ENCODE measurements at regions not wholly inside any gene's neighbourhood (a gene's known extent, or its start where the extent isn't known, plus 50 kb on each side); places are given as distances from the start of the nearest gene placed in this dataset.

DNA sequence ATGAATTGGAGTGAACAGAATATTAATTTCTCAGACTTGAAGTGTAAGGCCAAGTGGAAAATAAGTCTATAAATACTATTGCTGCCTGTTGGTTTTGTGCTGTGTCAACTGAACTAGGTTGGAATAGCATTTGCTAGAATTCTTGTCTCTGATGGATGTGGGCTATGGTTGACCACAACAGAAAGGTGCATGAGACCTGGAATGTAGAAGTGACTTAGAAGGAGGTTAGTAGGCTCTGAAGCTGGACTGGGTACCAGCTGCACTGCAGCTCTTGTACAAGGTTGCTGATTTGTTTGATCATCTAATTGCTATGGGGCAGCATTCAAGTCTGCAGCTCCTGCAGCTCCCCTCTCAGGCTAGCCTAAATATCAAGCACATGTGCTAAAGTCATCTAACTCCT is 479.0 kb upstream of the NRSN1 start:
- no peak overlapping the region for H3K4me3 ChIP-seq
- H3K4me1 ChIP-seq, result no peaks in the 10 kb centered on the region
- H3K27ac ChIP-seq, result no peak overlapping the region
- no peaks in the 10 kb centered on the region for H3K9me3 ChIP-seq
- intact Hi-C loops (cut with DNase I; ENCODE audit: low total_unique reads), result no loop called here
- no peaks in the 10 kb centered on the region for H3K36me3 ChIP-seq
- TF ChIP-seq POLR2A (IDR thresholded peaks at IDR 0.05) (no peak), POLR2AphosphoS5 (IDR thresholded peaks at IDR 0.05) (no peak)
- TF ChIP-seq, protein P1, sequence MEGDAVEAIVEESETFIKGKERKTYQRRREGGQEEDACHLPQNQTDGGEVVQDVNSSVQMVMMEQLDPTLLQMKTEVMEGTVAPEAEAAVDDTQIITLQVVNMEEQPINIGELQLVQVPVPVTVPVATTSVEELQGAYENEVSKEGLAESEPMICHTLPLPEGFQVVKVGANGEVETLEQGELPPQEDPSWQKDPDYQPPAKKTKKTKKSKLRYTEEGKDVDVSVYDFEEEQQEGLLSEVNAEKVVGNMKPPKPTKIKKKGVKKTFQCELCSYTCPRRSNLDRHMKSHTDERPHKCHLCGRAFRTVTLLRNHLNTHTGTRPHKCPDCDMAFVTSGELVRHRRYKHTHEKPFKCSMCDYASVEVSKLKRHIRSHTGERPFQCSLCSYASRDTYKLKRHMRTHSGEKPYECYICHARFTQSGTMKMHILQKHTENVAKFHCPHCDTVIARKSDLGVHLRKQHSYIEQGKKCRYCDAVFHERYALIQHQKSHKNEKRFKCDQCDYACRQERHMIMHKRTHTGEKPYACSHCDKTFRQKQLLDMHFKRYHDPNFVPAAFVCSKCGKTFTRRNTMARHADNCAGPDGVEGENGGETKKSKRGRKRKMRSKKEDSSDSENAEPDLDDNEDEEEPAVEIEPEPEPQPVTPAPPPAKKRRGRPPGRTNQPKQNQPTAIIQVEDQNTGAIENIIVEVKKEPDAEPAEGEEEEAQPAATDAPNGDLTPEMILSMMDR (IDR thresholded peaks at IDR 0.05 in 8 of 11, conservative IDR thresholded peaks at IDR 0.05 in 3 of 11), result no peak
- H3K27me3 ChIP-seq (replicated peaks in 1 of 7), result no peaks in the 10 kb centered on the region
- no peak for DNase-seq

- no peak for DNase-seq
- no peaks in the 10 kb centered on the region for H3K4me1 ChIP-seq
- H3K4me3 ChIP-seq, result no peak overlapping the region
- H3K27me3 ChIP-seq (replicated peaks in 1 of 7), result no peaks in the 10 kb centered on the region
- 70 to 81% (median 76%) methylated on average over 5 of the region's 5 CpGs for WGBS, 5 donors
- H3K9me3 ChIP-seq, result no peaks in the 10 kb centered on the region
- no peak for TF ChIP-seq POLR2A (IDR thresholded peaks at IDR 0.05)
- no peak for TF ChIP-seq POLR2AphosphoS5 (IDR thresholded peaks at IDR 0.05)
- TF ChIP-seq, protein P1 (IDR thresholded peaks at IDR 0.05 in 8 of 11, conservative IDR thresholded peaks at IDR 0.05 in 3 of 11), result no peak
- intact Hi-C loops (cut with DNase I; ENCODE audit: low total_unique reads), result no loop called here
- H3K27ac ChIP-seq, result no peak overlapping the region
- no peaks in the 10 kb centered on the region for H3K36me3 ChIP-seq
These were observed 475.3 kb upstream of the NRSN1 start for GRCh38 chr6:23650676-23651075.

DNA sequence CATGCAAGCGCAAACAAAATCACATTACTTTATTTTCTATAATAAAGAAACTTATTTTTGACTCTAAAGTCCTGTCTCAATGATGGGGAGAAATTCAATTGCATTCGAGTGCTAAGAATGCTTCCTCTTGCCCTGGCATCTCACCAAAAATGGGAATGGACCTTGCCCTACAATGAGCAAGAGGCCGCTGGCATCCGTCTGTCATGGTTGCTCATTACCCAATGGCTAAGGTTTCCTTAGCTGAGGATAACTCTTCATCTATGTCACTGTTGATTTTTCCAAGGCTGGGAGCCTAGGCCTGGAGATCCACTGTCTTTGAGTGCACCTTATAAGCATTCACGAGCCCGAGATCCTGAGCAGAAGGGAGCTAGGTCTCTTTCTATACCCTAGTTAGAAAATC is 471.3 kb upstream of the NRSN1 start:
- DNase-seq, result no peak
- H3K36me3 ChIP-seq, result no peaks in the 10 kb centered on the region
- H3K4me3 ChIP-seq, result no peak overlapping the region
- no peaks in the 10 kb centered on the region for H3K27me3 ChIP-seq (replicated peaks in 1 of 7)
- H3K4me1 ChIP-seq, result no peaks in the 10 kb centered on the region
- intact Hi-C loops (cut with DNase I; ENCODE audit: low total_unique reads), result no loop called here
- WGBS, 5 donors, result 66 to 86% (median 71%) methylated on average over 6 of the region's 6 CpGs
- no peaks in the 10 kb centered on the region for H3K9me3 ChIP-seq
- H3K27ac ChIP-seq, result no peak overlapping the region
- TF ChIP-seq POLR2AphosphoS5 (IDR thresholded peaks at IDR 0.05) (no peak), POLR2A (IDR thresholded peaks at IDR 0.05) (no peak)
- TF ChIP-seq, protein P1 (IDR thresholded peaks at IDR 0.05 in 8 of 11, conservative IDR thresholded peaks at IDR 0.05 in 3 of 11), result no peak

GRCh38 chr6:23655525-23655924 is 470.5 kb upstream of the NRSN1 start:
- no peak for DNase-seq
- Histone ChIP-seq H3K9me3 (no peaks in the 10 kb centered on the region), H3K36me3 (no peaks in the 10 kb centered on the region), H3K27ac (no peak overlapping the region), H3K27me3 (replicated peaks in 1 of 7) (no peaks in the 10 kb centered on the region), H3K4me3 (no peak overlapping the region), H3K4me1 (no peaks in the 10 kb centered on the region)
- TF ChIP-seq POLR2AphosphoS5 (IDR thresholded peaks at IDR 0.05) (no peak), POLR2A (IDR thresholded peaks at IDR 0.05) (no peak)
- TF ChIP-seq, protein P1 (IDR thresholded peaks at IDR 0.05 in 8 of 11, conservative IDR thresholded peaks at IDR 0.05 in 3 of 11), result no peak
- WGBS, 5 donors, result 77 to 83% (median 79%) methylated on average over 3 of the region's 3 CpGs
- intact Hi-C loops (cut with DNase I; ENCODE audit: low total_unique reads), result no loop called here
